HEK293 (cell line): ENCODE measurements at regions not wholly inside any gene's neighbourhood (a gene's known extent, or its start where the extent isn't known, plus 50 kb on each side); places are given as distances from the start of the nearest gene placed in this dataset.
A peak's percentile ranks its signal among the peaks of the same experiment; 100 is the strongest.

Source experiments
- CTCF ChIA-PET: fragments of 350-600 bp; formaldehyde crosslinking; extraction: SDS; loops from one replicate; lab custom pipeline; 2021; ENCODE audit warnings: antibody characterized with exemption; lab: Yijun Ruan, JAX
- POLR2A ChIA-PET: fragments of 300-600 bp; formaldehyde crosslinking; extraction: SDS; loops from one replicate; lab custom pipeline; 2020; ENCODE audit warnings: antibody characterized with exemption, inconsistent platforms; lab: Yijun Ruan, JAX
- H3K27ac ChIP-seq: fragments of 200-500 bp; sonication (Bioruptor generic); 2 replicates; pipeline ENCODE4 v1.5.1; 2014; ENCODE audit warnings: low read depth, low read length, control low read depth, inconsistent platforms; ENCODE audit errors: extremely low read depth
- H3K36me3 ChIP-seq, 2 experiments: fragments of 200-500 bp in 1 of 2; sonication (Bioruptor generic) in 1 of 2; 1 replicate in 1 of 2; 2 replicates in 1 of 2; pipeline ENCODE4 v1.5.1; 2014 to 2017; ENCODE audit warnings: inconsistent platforms in 2 of 2, low read length in 2 of 2; ENCODE audit not compliant: control insufficient read depth in 2 of 2, insufficient read depth in 1 of 2
- H3K4me1 ChIP-seq: fragments of 200-500 bp; sonication (Bioruptor generic); 2 replicates; pipeline ENCODE4 v1.5.1; 2014; ENCODE audit warnings: mild to moderate bottlenecking, low read length, inconsistent platforms; ENCODE audit not compliant: control insufficient read depth, insufficient read depth
- H3K4me3 ChIP-seq: 2 replicates; pipeline ENCODE4 v1.5.1; 2011; ENCODE audit warnings: low read depth, mild to moderate bottlenecking, control low read depth, low read length, moderate library complexity
- H3K9me3 ChIP-seq: fragments of 200-500 bp; sonication (Bioruptor generic); 2 replicates; pipeline ENCODE4 v1.5.1; 2014; ENCODE audit warnings: low read depth, low read length, inconsistent platforms; ENCODE audit not compliant: control insufficient read depth, insufficient read depth
- BCL11A ChIP-seq: fragments of 450-650 bp; formaldehyde crosslinking; IDR thresholded peaks from 2 replicates; pipeline ENCODE4 v1.5.1; 2016; ENCODE audit warnings: low read depth, missing biosample characterization, missing genetic modification characterization
- FEZF1 ChIP-seq: fragments of 450-650 bp; formaldehyde crosslinking; IDR thresholded peaks from 2 replicates; pipeline ENCODE4 v1.5.1; 2016; ENCODE audit warnings: missing biosample characterization, missing genetic modification characterization
- KLF1 ChIP-seq: fragments of 450-650 bp; formaldehyde crosslinking; IDR thresholded peaks from 2 replicates; pipeline ENCODE4 v1.5.1; 2016; ENCODE audit warnings: missing biosample characterization, missing genetic modification characterization
- KLF17 ChIP-seq: fragments of 450-650 bp; formaldehyde crosslinking; IDR thresholded peaks from 2 replicates; pipeline ENCODE4 v1.5.1; 2016; ENCODE audit warnings: missing biosample characterization, missing genetic modification characterization
- MYNN ChIP-seq: fragments of 450-650 bp; formaldehyde crosslinking; IDR thresholded peaks from 2 replicates; pipeline ENCODE4 v1.5.1; 2016; ENCODE audit warnings: missing biosample characterization, missing genetic modification characterization, borderline replicate concordance
- PRDM10 ChIP-seq: fragments of 450-650 bp; formaldehyde crosslinking; IDR thresholded peaks from 2 replicates; pipeline ENCODE4 v1.5.1; 2016; ENCODE audit warnings: missing biosample characterization, missing genetic modification characterization
- ZNF169 ChIP-seq: fragments of 450-650 bp; formaldehyde crosslinking; IDR thresholded peaks from 2 replicates; pipeline ENCODE4 v1.5.1; 2016; ENCODE audit warnings: missing biosample characterization, missing genetic modification characterization
- ZNF175 ChIP-seq: fragments of 450-650 bp; formaldehyde crosslinking; IDR thresholded peaks from 2 replicates; pipeline ENCODE4 v1.5.1; 2016; ENCODE audit warnings: missing biosample characterization, missing genetic modification characterization
- ZNF23 ChIP-seq: fragments of 450-650 bp; formaldehyde crosslinking; IDR thresholded peaks from 2 replicates; pipeline ENCODE4 v1.5.1; 2016; ENCODE audit warnings: missing biosample characterization, missing genetic modification characterization, borderline replicate concordance
- ZNF362 ChIP-seq: fragments of 450-650 bp; formaldehyde crosslinking; IDR thresholded peaks from 2 replicates; pipeline ENCODE4 v1.5.1; 2016; ENCODE audit warnings: missing biosample characterization, missing genetic modification characterization
- ZNF37A ChIP-seq: fragments of 450-650 bp; IDR thresholded peaks from 2 replicates; pipeline ENCODE4 v1.5.1; 2018; ENCODE audit warnings: missing biosample characterization, missing genetic modification characterization
- ZNF530 ChIP-seq: fragments of 450-650 bp; formaldehyde crosslinking; IDR thresholded peaks from 2 replicates; pipeline ENCODE4 v1.5.1; 2016; ENCODE audit warnings: low read depth, missing biosample characterization, missing genetic modification characterization
- ZNF555 ChIP-seq: fragments of 450-650 bp; formaldehyde crosslinking; conservative IDR thresholded peaks from 2 replicates; pipeline ENCODE4 v1.5.1; 2017; ENCODE audit warnings: missing biosample characterization, mild to moderate bottlenecking, missing genetic modification characterization, inconsistent platforms
- ZNF692 ChIP-seq: fragments of 450-650 bp; formaldehyde crosslinking; IDR thresholded peaks from 2 replicates; pipeline ENCODE4 v1.5.1; 2016; ENCODE audit warnings: missing biosample characterization, missing genetic modification characterization
- ZNF707 ChIP-seq: fragments of 450-650 bp; formaldehyde crosslinking; IDR thresholded peaks from 2 replicates; pipeline ENCODE4 v1.5.1; 2016; ENCODE audit warnings: missing biosample characterization, missing genetic modification characterization
- ZNF776 ChIP-seq: fragments of 450-650 bp; formaldehyde crosslinking; IDR thresholded peaks from 2 replicates; pipeline ENCODE4 v1.5.0; 2017; ENCODE audit warnings: missing biosample characterization, missing genetic modification characterization, borderline replicate concordance
- ZSCAN23 ChIP-seq: fragments of 450-650 bp; formaldehyde crosslinking; IDR thresholded peaks from 2 replicates; pipeline ENCODE4 v1.5.1; 2016; ENCODE audit warnings: missing biosample characterization, missing genetic modification characterization
- ZSCAN30 ChIP-seq: fragments of 450-650 bp; IDR thresholded peaks from 2 replicates; pipeline ENCODE4 v1.5.1; 2018; ENCODE audit warnings: missing biosample characterization, mild to moderate bottlenecking, missing genetic modification characterization, moderate library complexity
- ZSCAN5A ChIP-seq: fragments of 450-650 bp; formaldehyde crosslinking; IDR thresholded peaks from 2 replicates; pipeline ENCODE4 v1.5.1; 2016; ENCODE audit warnings: missing biosample characterization, missing genetic modification characterization
- ZXDB ChIP-seq: fragments of 450-650 bp; formaldehyde crosslinking; IDR thresholded peaks from 2 replicates; pipeline ENCODE4 v1.5.1; 2016; ENCODE audit warnings: missing biosample characterization, missing genetic modification characterization

GRCh38 chr9:16243798-16244197 lies 626.7 kb downstream of the BNC2 start:
- TF ChIP-seq ZNF530 (tag by site-specific recombination) (0 out of 2 replicates have a peak, but pooled peaks have one; percentile 21), ZNF23 (tag by site-specific recombination) (no peak), ZNF362 (tag by site-specific recombination) (no peak), BCL11A (tag by site-specific recombination) (no peak)
- CTCF ChIA-PET, result no interaction called here
- H3K4me3 ChIP-seq, result no peak overlapping the region
- POLR2A ChIA-PET, result no interaction called here
- H3K27ac ChIP-seq, result no peak overlapping the region
- H3K9me3 ChIP-seq, result no peaks in the 10 kb centered on the region
- H3K36me3 ChIP-seq, result no peaks in the 10 kb centered on the region
- no peaks in the 10 kb centered on the region for H3K4me1 ChIP-seq

- POLR2A ChIA-PET, result no interaction called here
- H3K9me3 ChIP-seq, result no peaks in the 10 kb centered on the region
- no peak overlapping the region for H3K4me3 ChIP-seq
- no peaks in the 10 kb centered on the region for H3K4me1 ChIP-seq
- no peaks in the 10 kb centered on the region for H3K36me3 ChIP-seq
- H3K27ac ChIP-seq, result no peak overlapping the region
- CTCF ChIA-PET, result interaction anchor here (0.6 to 0.8 kb wide), 3 partner anchors 22 to 1515 kb away, joined by 3 to 4 read pairs (median 3); no protein-coding TSS in a partner anchor
- no peak for TF ChIP-seq ZNF175 (tag by site-specific recombination)
- TF ChIP-seq KLF1, result no peak
- TF ChIP-seq MYNN (tag by site-specific recombination), result no peak
- no peak for TF ChIP-seq ZNF692 (tag by site-specific recombination)
- no peak for TF ChIP-seq KLF17 (tag by site-specific recombination)
- TF ChIP-seq ZNF169 (tag by site-specific recombination), result no peak
- TF ChIP-seq ZNF37A, result no peak
- TF ChIP-seq ZNF555 (tag by site-specific recombination), result no peak
- no peak for TF ChIP-seq ZNF707 (tag by site-specific recombination)
- TF ChIP-seq ZSCAN5A (tag by site-specific recombination), result no peak
- TF ChIP-seq PRDM10 (tag by site-specific recombination), result no peak
- TF ChIP-seq ZNF776 (tag by site-specific recombination), result no peak
- TF ChIP-seq FEZF1 (tag by site-specific recombination), result no peak
- TF ChIP-seq ZXDB (tag by site-specific recombination), result no peak
- TF ChIP-seq ZSCAN23 (tag by site-specific recombination), result no peak
- TF ChIP-seq ZSCAN30 (tag by site-specific recombination), result no peak
- no peak for TF ChIP-seq BCL11A (tag by site-specific recombination)
Observed at GRCh38 chr9:16245756-16246440, 624.6 kb downstream of the BNC2 start.
